Endodermal cell (in vitro differentiated cells): ENCODE measurements at regions not wholly inside any gene's neighbourhood (a gene's known extent, or its start where the extent isn't known, plus 50 kb on each side); places are given as distances from the start of the nearest gene placed in this dataset.
A peak's percentile ranks its signal among the peaks of the same experiment; 100 is the strongest.
"Not testable (repeated sequence)": the region's sequence is repeated elsewhere in the genome, so short reads cannot be mapped to it uniquely, and the experiment has no call there.

Experiments used
- DNase-seq: peaks from one replicate; pipeline ENCODE4 v3.0.0-alpha.2; 2017
- H3K27ac ChIP-seq: 2 replicates; pipeline ENCODE4 v1.5.1; 2013; ENCODE audit warnings: mild to moderate bottlenecking, low read depth, low read length, moderate library complexity
- H3K27me3 ChIP-seq: 2 replicates; pipeline ENCODE4 v1.6.1; 2013; ENCODE audit warnings: mild to moderate bottlenecking, low read length, moderate library complexity; ENCODE audit not compliant: insufficient read depth, control insufficient read depth, poor library complexity, severe bottlenecking
- H3K36me3 ChIP-seq: 2 replicates; pipeline ENCODE4 v1.7.0; 2013; ENCODE audit warnings: mild to moderate bottlenecking, low read length, moderate library complexity; ENCODE audit not compliant: control insufficient read depth, insufficient read depth
- H3K4me1 ChIP-seq: one replicate; pipeline ENCODE4 v1.7.0; 2013; ENCODE audit warnings: low read length; ENCODE audit not compliant: control insufficient read depth, insufficient read depth
- H3K4me3 ChIP-seq: 2 replicates; pipeline ENCODE4 v1.5.1; 2013; ENCODE audit warnings: mild to moderate bottlenecking, low read length, moderate library complexity
- H3K9ac ChIP-seq: 2 replicates; pipeline ENCODE4 v1.6.1; 2013; ENCODE audit warnings: mild to moderate bottlenecking, low read length, moderate library complexity; ENCODE audit not compliant: poor library complexity, severe bottlenecking; ENCODE audit errors: extremely low read depth
- H3K9me3 ChIP-seq: 2 replicates; pipeline ENCODE4 v1.6.1; 2013; ENCODE audit warnings: mild to moderate bottlenecking, low read length, moderate library complexity; ENCODE audit not compliant: control insufficient read depth
- H3K27ac Mint-ChIP-seq: 2 replicates; pipeline ENCODE4 v1.8.0; 2020; ENCODE audit warnings: mixed read lengths
- H3K27me3 Mint-ChIP-seq: 2 replicates; pipeline ENCODE4 v1.8.0; 2021; ENCODE audit warnings: mild to moderate bottlenecking, mixed read lengths; ENCODE audit not compliant: insufficient read depth
- H3K36me3 Mint-ChIP-seq: 2 replicates; pipeline ENCODE4 v1.8.0; 2020; ENCODE audit warnings: low read depth, mixed read lengths
- H3K4me1 Mint-ChIP-seq: 2 replicates; pipeline ENCODE4 v1.8.0; 2020; ENCODE audit warnings: mixed read lengths
- H3K4me3 Mint-ChIP-seq: 2 replicates; pipeline ENCODE4 v1.8.0; 2020; ENCODE audit warnings: mild to moderate bottlenecking, moderate library complexity, mixed read lengths
- H3K9me3 Mint-ChIP-seq: 2 replicates; pipeline ENCODE4 v1.8.0; 2020; ENCODE audit warnings: mild to moderate bottlenecking, mixed read lengths
- CTCF ChIP-seq: fragments of 200-600 bp; sonication (generic); conservative IDR thresholded peaks from 2 replicates; pipeline ENCODE4 v1.5.0; 2021; ENCODE audit warnings: antibody characterized with exemption, mild to moderate bottlenecking
- WGBS, 2 experiments: methylation state at CpG; one replicate each; pipeline versions ENCODE4 v1.1.5 to v1.1.7; 2013; ENCODE audit warnings: missing lambda C conversion rate in 2 of 2, mixed read lengths in 1 of 2; ENCODE audit not compliant: insufficient coverage in 1 of 2, insufficient read length in 1 of 2; 5-methylcytosine and 5-hydroxymethylcytosine counted together

GRCh38 chr7:97234494-97234893 lies 117.0 kb downstream of the SDHAF3 start:
- not testable (repeated sequence) for H3K4me3 ChIP-seq, H3K27me3 Mint-ChIP-seq, H3K27me3 ChIP-seq, DNase-seq, H3K4me3 Mint-ChIP-seq, H3K36me3 Mint-ChIP-seq, H3K9ac ChIP-seq, H3K27ac ChIP-seq, H3K4me1 Mint-ChIP-seq, H3K27ac Mint-ChIP-seq, H3K36me3 ChIP-seq, H3K4me1 ChIP-seq
- peaks cover 60% of the 10 kb centered on the region for H3K9me3 Mint-ChIP-seq
- 83 to 85% methylated on average over 6 to 7 of the region's 7 CpGs for WGBS, 2 experiments
- peaks cover 20% of the 10 kb centered on the region for H3K9me3 ChIP-seq

DNA sequence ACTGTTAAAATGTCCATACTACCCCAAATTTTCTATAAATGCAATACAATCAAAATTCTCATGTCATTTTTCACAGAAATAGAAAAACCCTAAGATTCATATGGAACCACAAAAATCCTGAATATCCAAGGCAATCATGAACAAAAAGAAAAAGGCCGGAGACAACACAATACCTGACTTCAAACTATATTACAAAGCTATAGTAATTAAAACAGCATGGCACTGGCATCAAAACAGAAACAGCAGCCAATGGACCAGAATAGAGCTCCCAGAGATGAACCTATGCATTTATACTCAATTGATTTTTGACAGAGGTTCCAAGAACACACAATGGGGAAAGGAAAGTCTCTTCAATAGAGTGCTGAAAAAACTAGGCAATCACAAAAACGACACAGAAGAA lies 128.8 kb downstream of the SDHAF3 start:
- no peaks in the 10 kb centered on the region for H3K4me1 ChIP-seq
- H3K27me3 ChIP-seq = no peaks in the 10 kb centered on the region
- H3K4me1 Mint-ChIP-seq = peaks cover 3% of the 10 kb centered on the region
- DNase-seq = no peak
- peaks cover 12% of the 10 kb centered on the region for H3K9me3 ChIP-seq
- no peak overlapping the region for H3K4me3 Mint-ChIP-seq
- TF ChIP-seq CTCF = no peak
- H3K9ac ChIP-seq = no peak overlapping the region
- WGBS, 2 experiments = 93% methylated on average over 2 of the region's 2 CpGs; no CpG with 5 or more reads in 1 of the 2 experiments
- no peaks in the 10 kb centered on the region for H3K36me3 Mint-ChIP-seq
- H3K27ac ChIP-seq = no peak overlapping the region
- peak overlapping the region; percentile 49 for H3K4me3 ChIP-seq
- no peaks in the 10 kb centered on the region for H3K27me3 Mint-ChIP-seq
- peaks cover 16% of the 10 kb centered on the region for H3K9me3 Mint-ChIP-seq
- no peaks in the 10 kb centered on the region for H3K36me3 ChIP-seq
- H3K27ac Mint-ChIP-seq = no peak overlapping the region

DNA sequence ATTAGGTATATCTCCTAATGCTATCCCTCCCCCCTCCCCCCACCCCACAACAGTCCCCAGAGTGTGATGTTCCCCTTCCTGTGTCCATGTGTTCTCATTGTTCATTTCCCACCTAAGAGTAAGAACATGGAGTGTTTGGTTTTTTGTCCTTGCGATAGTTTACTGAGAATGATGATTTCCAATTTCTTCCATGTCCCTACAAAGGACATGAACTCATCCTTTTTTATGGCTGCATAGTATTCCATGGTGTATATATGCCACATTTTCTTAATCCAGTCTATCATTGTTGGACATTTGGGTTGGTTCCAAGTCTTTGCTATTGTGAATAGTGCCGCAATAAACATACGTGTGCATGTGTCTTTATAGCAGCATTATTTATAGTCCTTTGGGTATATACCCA lies 140.7 kb downstream of the SDHAF3 start:
- not testable (repeated sequence) for H3K36me3 ChIP-seq, H3K9me3 ChIP-seq, H3K9me3 Mint-ChIP-seq, H3K27me3 Mint-ChIP-seq, H3K4me3 Mint-ChIP-seq, H3K36me3 Mint-ChIP-seq, H3K27me3 ChIP-seq, DNase-seq, H3K9ac ChIP-seq, H3K4me3 ChIP-seq, H3K27ac Mint-ChIP-seq, H3K4me1 Mint-ChIP-seq, H3K27ac ChIP-seq, H3K4me1 ChIP-seq
- no CpG with 5 or more reads among the region's 3 CpGs for WGBS, 2 experiments

DNA sequence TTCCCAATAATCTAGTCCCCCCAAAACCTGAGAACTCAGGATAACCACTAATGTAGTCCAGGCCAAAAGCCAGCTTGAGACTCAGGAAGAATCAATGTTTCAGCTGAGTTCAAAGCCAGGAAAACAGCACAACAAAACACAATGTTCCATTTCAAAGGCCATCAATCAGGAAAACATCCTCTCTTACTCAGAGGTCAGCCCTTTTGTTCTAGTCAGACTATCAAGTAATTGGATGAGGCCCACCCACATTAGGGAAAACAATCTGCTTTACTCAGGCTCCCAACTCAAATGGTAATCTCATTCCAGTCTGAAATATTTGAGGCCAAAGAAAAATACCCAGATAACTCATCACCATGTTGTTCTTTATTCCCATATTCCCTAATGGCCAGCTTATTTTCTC lies 152.2 kb downstream of the SDHAF3 start:
- Histone ChIP-seq H3K4me1 (no peaks in the 10 kb centered on the region), H3K9me3 (no peaks in the 10 kb centered on the region), H3K4me3 (no peak overlapping the region), H3K36me3 (no peaks in the 10 kb centered on the region), H3K27me3 (no peaks in the 10 kb centered on the region), H3K27ac (no peak overlapping the region), H3K9ac (no peak overlapping the region)
- no peak for DNase-seq
- no peaks in the 10 kb centered on the region for H3K36me3 Mint-ChIP-seq
- TF ChIP-seq CTCF = no peak
- no peak overlapping the region for H3K27ac Mint-ChIP-seq
- H3K9me3 Mint-ChIP-seq = peaks cover 5% of the 10 kb centered on the region
- peaks cover 4% of the 10 kb centered on the region for H3K4me1 Mint-ChIP-seq
- no peak overlapping the region for H3K4me3 Mint-ChIP-seq
- no peaks in the 10 kb centered on the region for H3K27me3 Mint-ChIP-seq
